HG03442 (cell line): ENCODE measurements at regions not wholly inside any gene's neighbourhood (a gene's known extent, or its start where the extent isn't known, plus 50 kb on each side); places are given as distances from the start of the nearest gene placed in this dataset.

Experiments used
- ATAC-seq: cut with Tn5 transposase; IDR thresholded peaks from one replicate; pipeline ENCODE4 v1.9.1; 2021; ENCODE audit warnings: mild to moderate bottlenecking, moderate library complexity; ENCODE audit not compliant: unreplicated experiment

GRCh38 chr7:153504288-153505075, 547.7 kb upstream of the DPP6 start:
- no peak for ATAC-seq

- no peak for ATAC-seq
These were observed 544.3 kb upstream of the DPP6 start for GRCh38 chr7:153507885-153508284.

DNA sequence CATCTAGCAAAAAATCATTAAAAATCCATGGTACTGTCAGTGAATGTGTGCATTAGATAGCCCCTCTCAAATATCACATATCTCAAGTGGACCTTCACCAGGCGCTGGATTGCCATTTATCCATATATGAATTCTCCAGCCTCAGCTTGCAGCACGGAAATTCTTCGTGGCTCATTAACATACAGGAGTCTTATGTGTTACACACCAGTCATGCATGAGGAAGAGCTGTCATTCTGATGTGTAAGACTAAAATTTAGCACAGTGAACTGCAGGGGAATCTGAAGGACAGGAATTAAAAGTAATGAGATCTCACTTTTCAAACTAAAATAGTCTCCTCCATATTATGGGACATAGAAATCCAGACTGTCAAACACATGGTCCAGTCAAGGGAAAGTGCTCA, 542.4 kb upstream of the DPP6 start:
- no peak for ATAC-seq

DNA sequence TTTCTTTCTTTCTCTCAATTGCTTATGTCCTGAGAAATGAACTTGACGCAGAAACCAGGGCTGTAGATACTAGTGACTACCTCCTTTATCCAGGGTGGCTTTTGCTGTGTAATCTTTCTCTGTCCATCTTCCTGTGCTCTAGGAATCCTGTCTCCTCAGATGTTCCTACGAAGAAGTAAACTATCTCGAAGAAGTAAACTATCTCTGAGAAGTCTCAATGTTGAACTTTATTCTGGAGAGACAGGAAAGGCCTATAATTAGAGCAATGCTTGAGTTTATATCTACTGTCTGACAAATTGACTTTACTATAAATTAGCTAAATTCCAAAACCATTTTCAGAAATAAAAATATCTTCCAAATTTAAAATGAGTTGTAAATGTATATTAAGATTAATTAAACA, 541.5 kb upstream of the DPP6 start:
- no peak for ATAC-seq

- no peak for ATAC-seq
These were observed 538.2 kb upstream of the DPP6 start for GRCh38 chr7:153514032-153514431.

- no peak for ATAC-seq
These were observed 536.8 kb upstream of the DPP6 start for GRCh38 chr7:153515359-153515758.

DNA sequence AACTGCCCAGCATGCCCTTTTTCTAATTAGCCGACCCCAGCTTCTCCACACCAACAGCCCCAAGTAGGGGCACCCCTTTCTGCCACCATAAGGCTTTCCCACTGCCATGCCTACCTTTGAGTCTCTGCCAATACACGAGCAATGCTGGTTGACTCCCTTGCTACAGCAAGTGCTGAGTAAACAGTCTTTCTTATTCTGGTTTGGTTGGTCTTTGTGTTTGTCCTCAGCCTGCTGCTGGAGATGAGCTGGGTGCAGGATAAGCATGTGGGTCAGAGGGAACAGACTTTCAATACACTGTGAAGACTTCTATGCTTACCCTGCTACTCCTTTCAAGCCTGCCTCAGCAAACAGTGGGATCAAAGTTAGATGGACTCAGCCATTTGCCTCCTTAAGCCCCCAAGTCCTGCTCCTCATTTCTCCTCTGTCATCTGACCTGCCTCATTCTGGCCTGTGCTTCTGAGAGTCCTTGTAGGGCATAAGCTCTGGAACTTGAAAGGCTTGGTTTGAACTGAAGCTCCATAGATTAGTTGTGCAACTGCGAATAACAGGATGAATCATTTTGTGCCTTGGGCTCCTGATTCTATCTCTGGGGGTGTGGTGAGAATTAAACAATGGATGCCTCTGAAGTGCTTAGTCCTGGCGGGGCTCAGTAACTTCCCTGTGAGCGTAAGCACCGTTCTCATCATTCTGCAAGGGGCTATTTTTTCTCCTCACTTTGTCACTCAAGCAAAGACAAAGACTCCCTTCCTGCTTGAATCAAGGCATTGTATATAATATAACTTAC, 533.8 kb upstream of the DPP6 start:
- no peak for ATAC-seq

DNA sequence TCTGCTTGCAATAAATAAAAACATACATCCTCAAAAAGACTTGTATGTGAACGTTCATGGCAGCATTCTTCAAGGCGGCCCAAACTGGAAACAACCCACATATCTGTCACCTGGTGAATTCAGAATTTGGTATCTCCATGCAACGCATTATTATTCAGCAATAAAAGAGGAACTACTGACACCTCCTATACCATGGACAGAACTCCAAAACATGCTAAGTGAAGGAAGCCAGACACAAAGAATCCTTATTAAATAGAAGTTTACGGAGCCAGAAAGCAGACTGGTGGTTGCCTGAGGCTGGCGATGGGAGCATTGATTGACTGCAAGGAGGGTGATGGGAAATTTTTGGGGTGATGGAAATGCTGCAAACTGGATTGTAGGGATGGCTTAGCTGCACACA, 530.8 kb upstream of the DPP6 start:
- ATAC-seq: no peak

DNA sequence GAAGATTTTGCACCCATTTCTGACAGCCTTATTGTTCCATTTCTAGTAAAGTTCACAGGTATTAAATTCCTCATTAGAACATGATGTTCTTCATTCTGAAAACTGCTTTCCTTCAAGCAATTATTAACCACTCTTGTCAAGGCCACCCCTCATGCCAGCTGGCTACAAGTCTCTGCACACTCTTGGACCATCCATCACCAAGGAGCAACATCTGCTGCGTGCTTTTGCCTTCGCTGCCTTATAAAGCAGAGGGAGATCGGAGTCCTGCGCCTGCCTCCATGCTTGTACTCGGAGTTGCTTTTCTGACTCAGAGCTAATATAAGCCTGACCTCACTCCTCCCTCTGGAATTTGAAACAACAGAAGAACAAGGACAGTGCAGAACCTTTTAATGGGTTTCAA, 529.9 kb upstream of the DPP6 start:
- ATAC-seq: no peak

GRCh38 chr7:153523320-153524015, 528.7 kb upstream of the DPP6 start:
- ATAC-seq: no peak

- ATAC-seq: no peak
These were observed 528.1 kb upstream of the DPP6 start for GRCh38 chr7:153524070-153524601.

DNA sequence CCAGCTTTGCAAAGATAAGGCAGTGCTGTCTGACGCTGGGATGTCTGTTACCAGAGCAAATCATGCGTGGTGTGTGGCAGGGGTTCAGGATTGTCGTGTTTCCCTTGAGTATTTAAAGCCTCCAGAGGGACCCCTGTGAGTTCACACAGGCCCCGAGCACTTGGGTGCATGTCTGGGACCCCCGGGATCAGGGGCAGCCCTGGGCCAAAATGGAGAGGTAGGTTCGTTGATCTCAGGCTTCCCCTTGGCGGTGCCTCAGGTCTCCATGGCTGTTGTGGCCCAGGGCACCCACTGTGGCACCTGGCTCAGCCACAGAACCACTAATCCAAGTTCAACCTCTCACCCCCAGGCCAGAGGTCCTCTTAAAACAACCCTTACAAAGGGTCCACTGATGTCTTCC, 523.1 kb upstream of the DPP6 start:
- ATAC-seq: no peak

DNA sequence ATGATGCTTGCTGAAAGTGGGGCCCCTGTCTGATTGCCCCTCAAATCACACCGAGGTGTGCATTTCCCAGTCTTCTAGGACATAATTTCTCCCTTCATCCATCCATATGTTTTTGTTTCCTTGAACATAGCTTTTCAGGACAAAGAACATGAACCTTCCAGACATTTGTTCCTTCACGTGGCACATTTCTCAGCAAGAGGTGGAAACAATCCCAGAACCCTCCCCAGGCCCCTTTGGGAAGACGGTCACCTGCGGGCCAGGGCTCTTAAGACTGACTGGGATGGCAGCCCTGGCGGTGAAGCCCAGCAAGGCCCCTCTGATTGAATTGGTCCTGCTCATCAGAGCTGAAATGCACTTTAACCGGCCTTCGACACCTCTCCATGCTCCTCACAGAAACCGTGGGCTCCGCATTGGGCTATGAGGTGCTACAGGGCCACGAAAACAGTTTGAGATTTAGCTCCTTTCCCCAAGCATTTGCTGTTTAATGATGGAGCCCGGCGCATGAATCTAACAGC, 522.5 kb upstream of the DPP6 start:
- no peak for ATAC-seq

DNA sequence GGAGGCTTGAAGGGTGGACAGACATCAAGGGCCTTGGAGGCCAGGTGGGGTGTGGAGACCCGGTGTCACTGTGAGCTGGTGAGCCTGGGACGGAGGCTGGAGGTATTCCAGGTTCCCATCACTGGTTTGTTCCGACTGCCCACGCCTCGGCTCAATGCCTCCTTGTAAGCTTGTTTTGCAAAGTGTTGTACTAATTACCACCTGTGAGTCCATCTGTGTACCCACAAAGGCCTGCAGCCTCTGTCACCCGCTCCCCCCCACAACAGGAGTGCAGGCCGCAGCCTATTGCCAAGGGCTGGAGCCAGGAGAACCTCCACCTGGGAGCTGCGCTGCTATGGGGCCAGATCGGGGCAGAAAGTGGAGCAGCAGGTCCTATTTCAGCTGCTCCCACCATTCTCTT, 521.8 kb upstream of the DPP6 start:
- no peak for ATAC-seq

DNA sequence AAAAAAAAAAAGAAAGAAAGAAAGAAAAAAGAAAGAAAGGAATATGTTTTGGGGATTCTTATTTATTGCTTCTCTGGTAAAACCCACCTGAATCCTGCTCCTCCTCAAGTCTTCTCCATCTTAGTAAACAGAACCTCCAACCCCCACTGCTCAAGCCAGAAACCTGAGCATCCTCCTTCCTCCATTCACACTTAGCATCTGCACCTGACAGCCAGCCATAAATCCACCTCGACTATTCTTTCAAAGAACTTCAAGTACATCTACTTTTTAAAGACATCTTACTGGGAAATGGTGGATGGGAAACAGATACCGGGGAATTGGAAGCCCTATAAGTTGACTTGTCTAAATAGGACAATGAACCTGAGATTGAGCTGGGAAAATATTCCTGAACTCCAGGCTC, 519.9 kb upstream of the DPP6 start:
- no peak for ATAC-seq

DNA sequence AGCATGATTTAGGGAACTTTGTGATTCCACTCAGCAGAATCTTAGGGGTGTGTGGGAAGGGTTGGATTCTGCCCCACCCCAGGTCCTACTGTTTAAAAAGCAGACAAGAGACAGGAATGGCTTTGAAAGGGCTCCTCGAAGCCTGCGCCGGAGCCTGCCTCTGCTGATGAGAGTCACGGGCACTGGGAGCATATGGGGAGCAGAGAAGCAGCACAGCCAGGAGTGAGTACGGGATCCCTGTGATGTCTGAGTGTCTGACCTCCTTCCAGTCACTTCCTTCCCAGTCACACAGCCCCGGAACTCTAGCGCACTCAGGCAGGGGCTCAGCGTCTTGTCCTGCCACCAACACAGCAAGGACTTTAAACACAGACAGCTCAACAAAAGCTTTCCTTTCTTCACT, 514.9 kb upstream of the DPP6 start:
- no peak for ATAC-seq

DNA sequence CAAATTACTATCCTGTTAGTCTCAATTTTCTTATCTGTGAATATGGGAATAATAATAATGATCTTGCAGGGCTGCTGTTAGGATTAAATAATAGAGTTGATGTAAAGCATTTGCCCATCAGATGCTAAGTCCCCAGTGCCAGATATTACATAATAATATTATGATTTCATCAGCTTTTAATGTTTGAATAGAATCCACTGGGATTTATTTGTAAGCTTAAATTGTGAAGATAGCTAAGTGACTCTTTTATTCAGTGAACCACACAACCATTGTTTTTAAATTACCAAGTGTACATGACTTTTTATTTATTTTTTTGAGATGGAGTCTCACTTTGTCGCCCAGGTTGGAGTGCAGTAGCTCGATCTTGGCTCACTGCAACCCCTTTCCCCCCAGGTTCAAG, 510.3 kb upstream of the DPP6 start:
- ATAC-seq: no peak

- ATAC-seq: no peak
These were observed 509.0 kb upstream of the DPP6 start for GRCh38 chr7:153543232-153543631.

DNA sequence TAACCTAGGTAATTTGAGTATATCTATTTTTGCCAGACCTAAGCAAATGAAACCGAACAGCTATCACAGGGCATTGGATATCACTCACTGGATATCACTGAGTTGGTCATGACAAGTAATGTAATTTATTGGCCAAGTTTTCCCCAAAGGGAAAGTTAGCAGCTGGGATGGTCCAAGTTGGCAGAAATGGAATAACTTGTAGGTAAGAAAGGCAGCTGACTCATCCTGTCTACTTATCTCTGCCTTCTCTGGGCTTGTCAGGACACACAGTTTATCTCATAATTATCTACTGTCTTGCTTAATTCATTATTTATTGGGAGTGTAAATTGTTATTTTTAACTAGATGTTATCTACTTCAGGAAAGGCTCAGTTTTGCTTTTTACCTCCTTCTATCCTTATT, 502.0 kb upstream of the DPP6 start:
- no peak for ATAC-seq

- ATAC-seq: no peak
These were observed 487.8 kb upstream of the DPP6 start for GRCh38 chr7:153564391-153564790.

DNA sequence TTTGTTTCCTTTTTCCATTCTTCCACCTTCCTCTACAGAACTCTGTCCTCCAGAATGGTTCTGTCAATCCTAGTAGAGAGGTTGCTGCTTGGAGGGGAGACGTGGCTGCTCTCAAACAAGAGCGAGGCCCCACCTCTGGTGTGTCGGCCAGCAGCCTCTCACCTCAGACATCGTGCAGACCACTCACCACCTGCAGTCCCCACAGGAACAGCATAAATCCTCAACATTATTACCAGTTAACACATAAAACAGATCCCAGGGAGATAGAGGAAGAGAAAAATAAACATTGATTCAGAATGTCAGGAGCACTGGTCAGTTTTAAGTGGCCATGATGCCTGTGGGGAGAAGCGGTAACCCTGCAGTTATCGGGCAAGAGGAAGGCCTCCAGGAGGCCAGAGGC, 485.9 kb upstream of the DPP6 start:
- no peak for ATAC-seq
